Esophagus muscularis mucosa (tissue), 4 donors: ENCODE measurements at regions not wholly inside any gene's neighbourhood (a gene's known extent, or its start where the extent isn't known, plus 50 kb on each side); places are given as distances from the start of the nearest gene placed in this dataset.

Experiments
- EP300 ChIP-seq: sonication (generic); formaldehyde crosslinking; IDR thresholded peaks from one replicate; pipeline ENCODE4 v1.6.1; 2017; ENCODE audit warnings: antibody characterized with exemption
- POLR2A ChIP-seq: fragments of 450-650 bp; IDR thresholded peaks from one replicate; pipeline ENCODE4 v1.6.1; 2017; ENCODE audit warnings: antibody characterized with exemption, moderate library complexity, mild to moderate bottlenecking, low read depth
- POLR2AphosphoS5 ChIP-seq, 2 donors: sonication (generic); formaldehyde crosslinking; IDR thresholded peaks; one replicate each; pipeline ENCODE4 v1.6.1; 2017; ENCODE audit warnings: antibody characterized with exemption in 2 of 2
- TF ChIP-seq, protein P1 (sequence below), 3 experiments: fragments of 200-600 bp in 2 of 3; fragments of 450-650 bp in 1 of 3; sonication (generic) in 2 of 3; IDR thresholded peaks; one replicate each; pipeline ENCODE4 v1.5.1; 2017 to 2019; ENCODE audit warnings: antibody characterized with exemption in 3 of 3, mild to moderate bottlenecking in 2 of 3, moderate library complexity in 1 of 3

DNA sequence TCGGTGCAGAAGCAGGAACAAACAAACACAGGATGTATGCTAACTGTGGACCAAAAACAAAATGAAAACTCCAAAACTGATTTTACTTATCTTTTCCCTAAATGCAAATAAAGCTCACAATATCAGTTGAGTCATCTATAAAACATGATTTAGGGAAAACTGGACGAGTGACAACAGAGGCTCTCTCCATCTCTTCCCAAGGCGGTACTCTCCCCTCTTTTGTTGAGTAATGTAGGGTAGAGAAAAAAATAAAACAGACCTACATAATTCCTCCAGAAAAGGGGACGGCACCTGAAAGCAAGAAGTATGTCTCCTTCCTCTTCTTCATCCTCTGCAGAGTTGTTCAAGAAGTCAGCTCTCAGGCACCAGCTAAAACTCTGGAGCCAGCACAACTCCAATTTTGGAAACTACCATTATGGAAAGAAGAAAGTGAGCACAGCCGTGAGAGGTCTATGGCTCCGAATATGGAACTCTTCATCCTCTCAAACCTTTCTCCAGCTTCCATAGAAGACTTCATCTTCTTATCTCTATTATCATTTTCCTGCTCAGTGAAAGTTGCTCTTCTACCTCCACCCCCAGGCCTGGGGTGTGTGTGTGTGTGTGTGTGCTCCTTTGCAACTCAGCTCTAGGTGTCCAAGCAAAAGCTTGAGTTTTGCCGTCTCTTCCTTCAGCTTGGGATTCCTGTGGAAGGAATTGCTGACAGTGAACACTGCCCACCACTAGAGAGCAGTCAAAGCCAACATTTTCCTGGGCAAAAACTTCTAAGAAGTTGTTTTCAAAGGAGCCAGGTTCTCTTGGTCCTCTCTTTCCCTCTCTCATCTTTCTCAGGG lies 155.4 kb downstream of the DIO2 start:
- TF ChIP-seq, protein P1, sequence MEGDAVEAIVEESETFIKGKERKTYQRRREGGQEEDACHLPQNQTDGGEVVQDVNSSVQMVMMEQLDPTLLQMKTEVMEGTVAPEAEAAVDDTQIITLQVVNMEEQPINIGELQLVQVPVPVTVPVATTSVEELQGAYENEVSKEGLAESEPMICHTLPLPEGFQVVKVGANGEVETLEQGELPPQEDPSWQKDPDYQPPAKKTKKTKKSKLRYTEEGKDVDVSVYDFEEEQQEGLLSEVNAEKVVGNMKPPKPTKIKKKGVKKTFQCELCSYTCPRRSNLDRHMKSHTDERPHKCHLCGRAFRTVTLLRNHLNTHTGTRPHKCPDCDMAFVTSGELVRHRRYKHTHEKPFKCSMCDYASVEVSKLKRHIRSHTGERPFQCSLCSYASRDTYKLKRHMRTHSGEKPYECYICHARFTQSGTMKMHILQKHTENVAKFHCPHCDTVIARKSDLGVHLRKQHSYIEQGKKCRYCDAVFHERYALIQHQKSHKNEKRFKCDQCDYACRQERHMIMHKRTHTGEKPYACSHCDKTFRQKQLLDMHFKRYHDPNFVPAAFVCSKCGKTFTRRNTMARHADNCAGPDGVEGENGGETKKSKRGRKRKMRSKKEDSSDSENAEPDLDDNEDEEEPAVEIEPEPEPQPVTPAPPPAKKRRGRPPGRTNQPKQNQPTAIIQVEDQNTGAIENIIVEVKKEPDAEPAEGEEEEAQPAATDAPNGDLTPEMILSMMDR (IDR thresholded peaks at IDR 0.05): peak; percentile 75 to 82 (median 81)
- no peak for TF ChIP-seq POLR2A
- TF ChIP-seq POLR2AphosphoS5 (IDR thresholded peaks at IDR 0.05): no peak
- no peak for TF ChIP-seq EP300
